MM.1S (cell line): ENCODE measurements at regions not wholly inside any gene's neighbourhood (a gene's known extent, or its start where the extent isn't known, plus 50 kb on each side); places are given as distances from the start of the nearest gene placed in this dataset.
"Not testable (repeated sequence)": the region's sequence is repeated elsewhere in the genome, so short reads cannot be mapped to it uniquely, and the experiment has no call there.

Experiments
- DNase-seq: peaks from one replicate; pipeline ENCODE4 v3.0.0-alpha.2; 2015
- H2AFZ ChIP-seq: fragments of 300-600 bp; sonication (generic); 2 replicates; pipeline ENCODE4 v1.6.0; 2016; ENCODE audit warnings: antibody characterized with exemption, low read length
- H3F3A ChIP-seq: fragments of 300-600 bp; sonication (generic); 2 replicates; pipeline ENCODE4 v1.6.1; 2016; ENCODE audit warnings: mild to moderate bottlenecking, antibody characterized with exemption, low read length, moderate library complexity, mixed read lengths; ENCODE audit not compliant: insufficient read depth
- H3K27ac ChIP-seq: fragments of 300-600 bp; sonication (generic); 2 replicates; pipeline ENCODE4 v1.5.1; 2016; ENCODE audit warnings: mild to moderate bottlenecking, low read length
- H3K27me3 ChIP-seq: fragments of 300-600 bp; sonication (generic); replicated peaks from 2 replicates; pipeline ENCODE4 v1.6.0; 2016; ENCODE audit warnings: low read length; ENCODE audit not compliant: insufficient read depth
- H3K36me3 ChIP-seq: fragments of 300-600 bp; sonication (generic); replicated peaks from 2 replicates; pipeline ENCODE4 v1.6.1; 2016; ENCODE audit warnings: mild to moderate bottlenecking, low read length, mixed read lengths; ENCODE audit not compliant: insufficient read depth
- H3K4me1 ChIP-seq: fragments of 300-600 bp; sonication (generic); 2 replicates; pipeline ENCODE4 v1.6.1; 2016; ENCODE audit warnings: low read length, mixed read lengths
- H3K4me2 ChIP-seq: fragments of 300-600 bp; sonication (generic); 2 replicates; pipeline ENCODE4 v1.6.0; 2016; ENCODE audit warnings: low read depth, low read length
- H3K4me3 ChIP-seq: fragments of 300-600 bp; sonication (generic); 2 replicates; pipeline ENCODE4 v1.5.1; 2016; ENCODE audit warnings: low read length, mixed read lengths
- H3K79me2 ChIP-seq: fragments of 300-600 bp; sonication (generic); 2 replicates; pipeline ENCODE4 v1.6.1; 2016; ENCODE audit warnings: mixed run types, low read length, mixed read lengths
- H3K9ac ChIP-seq: fragments of 300-600 bp; sonication (generic); 2 replicates; pipeline ENCODE4 v1.6.1; 2016; ENCODE audit warnings: low read length, mixed read lengths
- H3K9me2 ChIP-seq: fragments of 300-600 bp; sonication (generic); replicated peaks from 2 replicates; pipeline ENCODE4 v1.6.1; 2016; ENCODE audit warnings: mild to moderate bottlenecking, low read length, mixed read lengths; ENCODE audit not compliant: insufficient read depth
- H3K9me3 ChIP-seq: fragments of 300-600 bp; sonication (generic); replicated peaks from 2 replicates; pipeline ENCODE4 v1.6.1; 2016; ENCODE audit warnings: mild to moderate bottlenecking, low read length, mixed read lengths; ENCODE audit not compliant: insufficient read depth
- H4K20me1 ChIP-seq: fragments of 300-600 bp; sonication (generic); 2 replicates; pipeline ENCODE4 v1.6.1; 2016; ENCODE audit warnings: mild to moderate bottlenecking, low read length, moderate library complexity, mixed read lengths; ENCODE audit not compliant: insufficient read depth
- CTCF ChIP-seq: fragments of 300-600 bp; sonication (generic); IDR thresholded peaks from 2 replicates; pipeline ENCODE4 v1.5.1; 2016; ENCODE audit warnings: antibody characterized with exemption, low read length, mixed read lengths
- EZH2 ChIP-seq: fragments of 300-600 bp; sonication (generic); optimal IDR thresholded peaks from 2 replicates; pipeline ENCODE3; 2017; ENCODE audit warnings: low read depth, mild to moderate bottlenecking, antibody characterized with exemption, low read length, mixed read lengths
- EZH2phosphoT487 ChIP-seq: fragments of 300-600 bp; sonication (generic); IDR thresholded peaks from 2 replicates; pipeline ENCODE4 v1.6.1; 2018; ENCODE audit warnings: antibody characterized with exemption, low read length

GRCh38 chr16:72639494-72639893 lies 408.4 kb downstream of the ZFHX3 start:
- H3K4me1 ChIP-seq = no peaks in the 10 kb centered on the region
- no peaks in the 10 kb centered on the region for H4K20me1 ChIP-seq
- H3K9me2 ChIP-seq = no peaks in the 10 kb centered on the region
- no peak overlapping the region for H2AFZ ChIP-seq
- TF ChIP-seq EZH2phosphoT487 (no peak), CTCF (no peak)
- no peaks in the 10 kb centered on the region for H3K9me3 ChIP-seq
- no peak for DNase-seq
- H3K27ac ChIP-seq = no peak overlapping the region
- H3K4me3 ChIP-seq = no peak overlapping the region
- no peaks in the 10 kb centered on the region for H3K36me3 ChIP-seq
- no peaks in the 10 kb centered on the region for H3K79me2 ChIP-seq
- H3K4me2 ChIP-seq = no peak overlapping the region
- no peaks in the 10 kb centered on the region for H3F3A ChIP-seq
- no peak overlapping the region for H3K9ac ChIP-seq
- no peaks in the 10 kb centered on the region for H3K27me3 ChIP-seq

GRCh38 chr16:72637306-72637705 lies 410.6 kb downstream of the ZFHX3 start:
- Histone ChIP-seq H3K27ac (no peak overlapping the region), H3K79me2 (no peaks in the 10 kb centered on the region)
- no peak for DNase-seq

GRCh38 chr16:72635694-72636093 lies 412.2 kb downstream of the ZFHX3 start:
- no peak for DNase-seq
- Histone ChIP-seq H3K27ac (no peak overlapping the region), H2AFZ (no peak overlapping the region), H3K27me3 (no peaks in the 10 kb centered on the region), H3K4me3 (no peak overlapping the region), H3K9me3 (no peaks in the 10 kb centered on the region), H3K9me2 (no peaks in the 10 kb centered on the region), H3K9ac (no peak overlapping the region), H3F3A (no peaks in the 10 kb centered on the region), H3K79me2 (no peaks in the 10 kb centered on the region), H3K36me3 (no peaks in the 10 kb centered on the region), H3K4me1 (no peaks in the 10 kb centered on the region), H4K20me1 (no peaks in the 10 kb centered on the region), H3K4me2 (no peak overlapping the region)
- TF ChIP-seq EZH2phosphoT487 = no peak
- no peak for TF ChIP-seq EZH2
- no peak for TF ChIP-seq CTCF

More at GRCh38 chr16:72637306-72637705, 410.6 kb downstream of the ZFHX3 start:
- Histone ChIP-seq H3K4me2 (no peak overlapping the region), H4K20me1 (no peaks in the 10 kb centered on the region), H3K9me3 (no peaks in the 10 kb centered on the region), H3K36me3 (no peaks in the 10 kb centered on the region), H3K4me1 (no peaks in the 10 kb centered on the region), H3K9me2 (no peaks in the 10 kb centered on the region), H3K4me3 (no peak overlapping the region), H3K27me3 (no peaks in the 10 kb centered on the region), H2AFZ (no peak overlapping the region), H3K9ac (no peak overlapping the region), H3F3A (no peaks in the 10 kb centered on the region)
- no peak for TF ChIP-seq CTCF
- no peak for TF ChIP-seq EZH2
- TF ChIP-seq EZH2phosphoT487 = no peak

- Histone ChIP-seq H3K79me2 (no peaks in the 10 kb centered on the region), H3K4me2 (no peak overlapping the region), H3K9me2 (no peaks in the 10 kb centered on the region), H3K4me3 (no peak overlapping the region), H3K4me1 (no peaks in the 10 kb centered on the region), H3K27ac (no peak overlapping the region), H3K36me3 (no peaks in the 10 kb centered on the region), H3K9ac (no peak overlapping the region), H3K27me3 (no peaks in the 10 kb centered on the region), H4K20me1 (no peaks in the 10 kb centered on the region), H3K9me3 (no peaks in the 10 kb centered on the region), H2AFZ (no peak overlapping the region), H3F3A (no peaks in the 10 kb centered on the region)
- DNase-seq = no peak
- no peak for TF ChIP-seq EZH2phosphoT487
- TF ChIP-seq CTCF = no peak
- TF ChIP-seq EZH2 = no peak
These were observed 412.8 kb downstream of the ZFHX3 start for GRCh38 chr16:72635104-72635503.

- not testable (repeated sequence) for H3K79me2 ChIP-seq, H3K4me1 ChIP-seq, H3K9me2 ChIP-seq, H3K27ac ChIP-seq, DNase-seq, H3K4me3 ChIP-seq, H3F3A ChIP-seq, H3K27me3 ChIP-seq, H3K9ac ChIP-seq, H3K4me2 ChIP-seq, H4K20me1 ChIP-seq, H2AFZ ChIP-seq, H3K36me3 ChIP-seq, H3K9me3 ChIP-seq
These were observed 420.6 kb downstream of the ZFHX3 start for GRCh38 chr16:72627182-72627896.
